Gastrocnemius medialis (tissue), 4 donors: ENCODE measurements at regions not wholly inside any gene's neighbourhood (a gene's known extent, or its start where the extent isn't known, plus 50 kb on each side); places are given as distances from the start of the nearest gene placed in this dataset.

ENCODE experiments used
- ATAC-seq, 2 donors: fragments of 150-250 bp; one replicate each; pipeline ENCODE4 v1.9.1; 2016
- DNase-seq, 2 donors: peaks; one replicate each; pipeline ENCODE4 v3.0.0-alpha.2; 2019
- H3K27ac ChIP-seq, 4 donors: fragments of 200-600 bp; sonication (generic); 1 replicate in 1 of 4; 2 replicates in 3 of 4; pipeline ENCODE4 v1.5.1; 2016 to 2018; ENCODE audit warnings: mild to moderate bottlenecking in 2 of 4, moderate library complexity in 1 of 4
- H3K27me3 ChIP-seq, 3 donors: fragments of 200-600 bp; sonication (generic) in 2 of 3; 1 replicate in 1 of 3; 2 replicates in 2 of 3; pipeline versions ENCODE4 v1.5.1 to v1.6.0; 2016 to 2019; ENCODE audit warnings: mild to moderate bottlenecking in 1 of 3, moderate library complexity in 1 of 3
- H3K36me3 ChIP-seq, 2 donors: fragments of 200-600 bp; sonication (generic) in 1 of 2; one replicate each; pipeline ENCODE4 v1.5.1; 2017 to 2018
- H3K4me1 ChIP-seq, 2 donors: fragments of 200-600 bp; sonication (generic) in 1 of 2; one replicate each; pipeline ENCODE4 v1.5.1; 2016 to 2017; ENCODE audit warnings: mild to moderate bottlenecking in 2 of 2
- H3K4me3 ChIP-seq, 4 donors: fragments of 200-600 bp; sonication (generic) in 3 of 4; 1 replicate in 1 of 4; 2 replicates in 3 of 4; pipeline ENCODE4 v1.5.1; 2016 to 2019; ENCODE audit warnings: mild to moderate bottlenecking in 2 of 4
- H3K9me3 ChIP-seq, 3 donors: fragments of 200-600 bp; sonication (generic) in 2 of 3; 1 replicate in 1 of 3; 2 replicates in 2 of 3; pipeline ENCODE4 v1.5.1; 2016 to 2019
- CTCF ChIP-seq, 5 experiments: fragments of 450-650 bp in 3 of 5; fragments of 200-600 bp in 2 of 5; sonication (generic) in 2 of 5; IDR thresholded peaks in 4 of 5; conservative IDR thresholded peaks in 1 of 5; 1 replicate in 4 of 5; 2 replicates in 1 of 5; pipeline ENCODE4 v1.5.1; 2016 to 2019; ENCODE audit warnings: antibody characterized with exemption in 5 of 5, mild to moderate bottlenecking in 3 of 5, moderate library complexity in 3 of 5
- POLR2A ChIP-seq, 2 donors: fragments of 450-650 bp; IDR thresholded peaks; one replicate each; pipeline ENCODE4 v1.6.1; 2017; ENCODE audit warnings: antibody characterized with exemption in 2 of 2, mild to moderate bottlenecking in 2 of 2, moderate library complexity in 2 of 2
- in situ Hi-C, 4 donors: fragments of 200-750 bp; cut with MboI; loops; one replicate each; pipeline versions ENCODE4 v1.15.0 to v1.8.0; 2017; ENCODE audit warnings: low sequenced_read_pairs in 4 of 4
- intact Hi-C: fragments of 100-400 bp; cut with DNase I; formaldehyde crosslinking; loops from one replicate; pipeline ENCODE4 v1.15.1; 2023; ENCODE audit warnings: low total_unique reads

GRCh38 chr7:81355911-81356310, 413.9 kb downstream of the HGF start:
- in situ Hi-C loops = no loop called here
- Histone ChIP-seq H3K4me3 (no peak overlapping the region), H3K9me3 (no peaks in the 10 kb centered on the region), H3K27ac (no peak overlapping the region), H3K4me1 (no peaks in the 10 kb centered on the region), H3K27me3 (no peaks in the 10 kb centered on the region), H3K36me3 (no peaks in the 10 kb centered on the region)
- DNase-seq (no peak), ATAC-seq (no peak)
- intact Hi-C loops = no loop called here
- TF ChIP-seq POLR2A (IDR thresholded peaks at IDR 0.05) (no peak), CTCF (IDR thresholded peaks at IDR 0.05 in 4 of 5, conservative IDR thresholded peaks at IDR 0.05 in 1 of 5) (no peak)

DNA sequence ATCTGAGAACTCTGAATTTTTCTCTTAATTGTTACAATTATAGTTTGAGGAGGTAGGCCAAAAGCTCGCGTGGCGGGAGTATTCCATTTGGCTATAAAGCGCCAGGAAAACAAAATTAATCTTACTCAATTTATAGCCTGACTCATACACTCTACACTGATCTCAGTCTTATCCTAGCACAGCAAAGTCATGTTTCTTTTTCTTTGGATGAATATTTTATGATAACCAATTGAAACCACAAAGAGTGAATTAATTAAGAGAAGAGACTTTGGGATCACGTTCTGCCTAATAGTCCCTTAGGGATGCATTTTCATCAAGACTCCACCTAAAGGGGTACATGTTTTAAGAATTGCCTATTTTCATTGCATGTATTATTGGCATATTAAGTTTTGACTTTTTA, 420.8 kb downstream of the HGF start:
- DNase-seq (no peak), ATAC-seq (no peak)
- intact Hi-C loops (no loop called here), in situ Hi-C loops (no loop called here)
- Histone ChIP-seq H3K36me3 (no peaks in the 10 kb centered on the region), H3K27me3 (no peaks in the 10 kb centered on the region), H3K27ac (no peak overlapping the region), H3K4me3 (no peak overlapping the region), H3K4me1 (no peaks in the 10 kb centered on the region), H3K9me3 (no peaks in the 10 kb centered on the region)
- TF ChIP-seq POLR2A (IDR thresholded peaks at IDR 0.05) (no peak), CTCF (IDR thresholded peaks at IDR 0.05 in 4 of 5, conservative IDR thresholded peaks at IDR 0.05 in 1 of 5) (no peak)

DNA sequence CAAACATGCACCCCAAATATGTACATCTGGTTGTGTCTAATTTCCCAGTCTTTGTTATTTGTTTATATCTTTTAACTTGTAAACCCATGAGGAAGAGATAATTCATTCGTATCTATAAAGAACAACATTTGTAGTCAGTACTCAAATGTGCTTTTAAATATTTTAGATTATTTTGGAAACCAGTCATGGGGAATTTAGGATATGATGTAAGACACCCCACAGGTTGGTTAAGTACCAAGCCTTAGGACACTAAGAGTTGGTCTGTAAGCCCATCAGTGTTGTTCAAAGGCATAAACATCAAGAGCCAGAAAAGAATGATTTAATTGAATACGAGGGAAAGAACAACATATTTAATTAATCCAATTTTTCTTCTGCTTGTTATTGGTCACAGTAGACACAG, 421.1 kb upstream of the SEMA3C start:
- ATAC-seq (no peak), DNase-seq (no peak)
- Histone ChIP-seq H3K27me3 (no peaks in the 10 kb centered on the region), H3K36me3 (no peaks in the 10 kb centered on the region), H3K4me1 (no peaks in the 10 kb centered on the region), H3K9me3 (no peaks in the 10 kb centered on the region), H3K27ac (no peak overlapping the region), H3K4me3 (no peak overlapping the region)
- TF ChIP-seq CTCF (IDR thresholded peaks at IDR 0.05 in 4 of 5, conservative IDR thresholded peaks at IDR 0.05 in 1 of 5) (no peak), POLR2A (IDR thresholded peaks at IDR 0.05) (no peak)
- in situ Hi-C loops = no loop called here
- intact Hi-C loops = no loop called here

- Histone ChIP-seq H3K4me1 (no peaks in the 10 kb centered on the region), H3K36me3 (no peaks in the 10 kb centered on the region), H3K27me3 (no peaks in the 10 kb centered on the region), H3K9me3 (no peaks in the 10 kb centered on the region), H3K27ac (no peak overlapping the region), H3K4me3 (no peak overlapping the region)
- ATAC-seq = no peak
- intact Hi-C loops (no loop called here), in situ Hi-C loops (no loop called here)
- no peak for DNase-seq
- TF ChIP-seq CTCF (IDR thresholded peaks at IDR 0.05 in 4 of 5, conservative IDR thresholded peaks at IDR 0.05 in 1 of 5) (no peak), POLR2A (IDR thresholded peaks at IDR 0.05) (no peak)
Measured at GRCh38 chr7:81333536-81333935, 414.7 kb upstream of the SEMA3C start.

DNA sequence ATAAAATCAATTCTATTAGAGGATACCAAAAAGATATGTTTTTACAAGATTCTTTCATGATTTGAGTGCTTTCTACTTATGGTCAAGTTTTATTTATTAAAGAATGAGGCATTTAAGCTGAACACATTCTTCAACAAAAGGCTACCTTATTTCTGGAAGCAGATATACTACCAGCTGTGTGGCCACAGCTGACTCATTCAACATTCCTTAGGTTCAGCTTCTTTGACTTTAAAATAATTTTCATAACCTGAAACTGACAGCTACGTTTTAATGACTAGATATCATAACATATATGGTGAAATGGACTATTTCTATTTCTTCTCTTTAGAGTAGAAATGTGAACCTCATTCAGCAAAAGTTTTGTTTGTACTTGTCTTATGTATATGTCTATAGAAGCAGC, 414.2 kb upstream of the SEMA3C start:
- H3K4me3 ChIP-seq = no peak overlapping the region
- no peak for ATAC-seq
- no peaks in the 10 kb centered on the region for H3K9me3 ChIP-seq
- no peaks in the 10 kb centered on the region for H3K36me3 ChIP-seq
- in situ Hi-C loops = no loop called here
- no peaks in the 10 kb centered on the region for H3K27me3 ChIP-seq
- no peaks in the 10 kb centered on the region for H3K4me1 ChIP-seq
- H3K27ac ChIP-seq = no peak overlapping the region
- intact Hi-C loops = no loop called here
- DNase-seq = no peak
- TF ChIP-seq POLR2A (IDR thresholded peaks at IDR 0.05) (no peak), CTCF (IDR thresholded peaks at IDR 0.05 in 4 of 5, conservative IDR thresholded peaks at IDR 0.05 in 1 of 5) (no peak)
